Smooth muscle cell (in vitro differentiated cells): ENCODE measurements at regions not wholly inside any gene's neighbourhood (a gene's known extent, or its start where the extent isn't known, plus 50 kb on each side); places are given as distances from the start of the nearest gene placed in this dataset.

Experiments
- DNase-seq: peaks from one replicate; lab custom pipeline; 2025; ENCODE audit not compliant: unreplicated experiment; lab: John Stamatoyannopoulos, UW
- H2AFZ ChIP-seq: fragments of 200-600 bp; sonication (generic); 2 replicates; pipeline ENCODE4 v1.6.0; 2016; ENCODE audit warnings: antibody characterized with exemption, low read depth, mild to moderate bottlenecking
- H3F3A ChIP-seq: fragments of 200-600 bp; sonication (generic); 2 replicates; pipeline ENCODE4 v1.6.0; 2017; ENCODE audit warnings: antibody characterized with exemption, low read depth
- H3K27ac ChIP-seq: fragments of 200-600 bp; sonication (generic); 2 replicates; pipeline ENCODE4 v1.5.1; 2016; ENCODE audit warnings: low read depth, mild to moderate bottlenecking
- H3K27me3 ChIP-seq: fragments of 200-600 bp; sonication (generic); 2 replicates; pipeline ENCODE4 v1.6.1; 2016; ENCODE audit warnings: low read depth, mild to moderate bottlenecking
- H3K36me3 ChIP-seq: fragments of 200-600 bp; sonication (generic); 2 replicates; pipeline ENCODE4 v1.5.1; 2016; ENCODE audit warnings: low read depth
- H3K4me1 ChIP-seq: fragments of 200-600 bp; sonication (generic); 2 replicates; pipeline ENCODE4 v1.5.1; 2016; ENCODE audit warnings: low read depth
- H3K4me2 ChIP-seq: fragments of 200-600 bp; sonication (generic); 2 replicates; pipeline ENCODE4 v1.6.0; 2016; ENCODE audit warnings: mild to moderate bottlenecking
- H3K4me3 ChIP-seq: fragments of 200-600 bp; sonication (generic); 2 replicates; pipeline ENCODE4 v1.5.1; 2016; ENCODE audit warnings: mild to moderate bottlenecking
- H3K79me2 ChIP-seq: fragments of 200-600 bp; sonication (generic); 2 replicates; pipeline ENCODE4 v1.6.0; 2016; ENCODE audit warnings: low read depth, mild to moderate bottlenecking
- H3K9ac ChIP-seq: fragments of 200-600 bp; sonication (generic); 2 replicates; pipeline ENCODE4 v1.6.0; 2016; ENCODE audit warnings: low read depth
- H3K9me3 ChIP-seq: fragments of 200-600 bp; sonication (generic); replicated peaks from 2 replicates; pipeline ENCODE4 v1.5.1; 2016; ENCODE audit warnings: low read depth
- H4K20me1 ChIP-seq: fragments of 200-600 bp; sonication (generic); 2 replicates; pipeline ENCODE4 v1.6.0; 2016; ENCODE audit warnings: low read depth
- CTCF ChIP-seq: fragments of 200-600 bp; sonication (generic); IDR thresholded peaks from 2 replicates; pipeline ENCODE4 v1.5.1; 2017; ENCODE audit warnings: borderline replicate concordance, mild to moderate bottlenecking, antibody characterized with exemption; ENCODE audit not compliant: insufficient read depth, poor library complexity, severe bottlenecking
- WGBS: methylation state at CpG from one replicate; pipeline ENCODE4 v1.1.7; 2016; ENCODE audit warnings: low lambda C conversion rate; 5-methylcytosine and 5-hydroxymethylcytosine counted together

GRCh38 chr12:125606312-125606711 is 541.1 kb downstream of the AACS start:
- Histone ChIP-seq H3K9ac (no peak overlapping the region), H3K4me2 (no peak overlapping the region), H3K27ac (no peak overlapping the region), H3K4me1 (no peaks in the 10 kb centered on the region), H2AFZ (no peak overlapping the region), H3K36me3 (no peaks in the 10 kb centered on the region), H3K27me3 (no peaks in the 10 kb centered on the region), H3K79me2 (no peaks in the 10 kb centered on the region), H3F3A (no peaks in the 10 kb centered on the region), H3K9me3 (no peaks in the 10 kb centered on the region), H4K20me1 (no peaks in the 10 kb centered on the region), H3K4me3 (no peak overlapping the region)
- 82% methylated on average over 5 of the region's 5 CpGs for WGBS
- no peak for TF ChIP-seq CTCF
- DNase-seq = no peak

GRCh38 chr12:125610292-125610691 is 545.1 kb downstream of the AACS start:
- Histone ChIP-seq H3K4me2 (no peak overlapping the region), H3K79me2 (no peaks in the 10 kb centered on the region), H3K27ac (no peak overlapping the region), H4K20me1 (no peaks in the 10 kb centered on the region), H3K4me1 (no peaks in the 10 kb centered on the region), H3F3A (no peaks in the 10 kb centered on the region), H3K9me3 (no peaks in the 10 kb centered on the region), H3K27me3 (no peaks in the 10 kb centered on the region), H3K9ac (no peak overlapping the region), H3K36me3 (no peaks in the 10 kb centered on the region), H2AFZ (no peak overlapping the region), H3K4me3 (no peak overlapping the region)
- no peak for DNase-seq
- TF ChIP-seq CTCF = no peak
- WGBS = 84% methylated on average over 5 of the region's 5 CpGs

GRCh38 chr12:125610971-125611370 is 545.7 kb downstream of the AACS start:
- no peaks in the 10 kb centered on the region for H4K20me1 ChIP-seq
- H3K4me2 ChIP-seq = no peak overlapping the region
- 82% methylated on average over 2 of the region's 2 CpGs for WGBS
- no peak overlapping the region for H3K4me3 ChIP-seq
- no peak overlapping the region for H3K9ac ChIP-seq
- no peak overlapping the region for H3K27ac ChIP-seq
- no peaks in the 10 kb centered on the region for H3K27me3 ChIP-seq
- H3F3A ChIP-seq = no peaks in the 10 kb centered on the region
- no peak for DNase-seq
- H3K4me1 ChIP-seq = no peaks in the 10 kb centered on the region
- H3K36me3 ChIP-seq = no peaks in the 10 kb centered on the region
- H2AFZ ChIP-seq = no peak overlapping the region
- no peaks in the 10 kb centered on the region for H3K9me3 ChIP-seq
- no peaks in the 10 kb centered on the region for H3K79me2 ChIP-seq
- no peak for TF ChIP-seq CTCF

GRCh38 chr12:125614058-125614457 is 548.8 kb downstream of the AACS start:
- 87% methylated on average over 1 of the region's 1 CpG for WGBS
- H3K4me3 ChIP-seq = no peak overlapping the region
- H3K4me1 ChIP-seq = no peaks in the 10 kb centered on the region
- H3K9me3 ChIP-seq = no peaks in the 10 kb centered on the region
- no peak overlapping the region for H3K9ac ChIP-seq
- no peak overlapping the region for H3K27ac ChIP-seq
- H2AFZ ChIP-seq = no peak overlapping the region
- no peak for TF ChIP-seq CTCF
- H3K27me3 ChIP-seq = no peaks in the 10 kb centered on the region
- H3F3A ChIP-seq = no peaks in the 10 kb centered on the region
- H3K4me2 ChIP-seq = no peak overlapping the region
- H3K79me2 ChIP-seq = no peaks in the 10 kb centered on the region
- DNase-seq = no peak
- H4K20me1 ChIP-seq = no peaks in the 10 kb centered on the region
- H3K36me3 ChIP-seq = no peaks in the 10 kb centered on the region
